HL-60 (cell line): ENCODE measurements at regions not wholly inside any gene's neighbourhood (a gene's known extent, or its start where the extent isn't known, plus 50 kb on each side); places are given as distances from the start of the nearest gene placed in this dataset.

Experiments
- CTCF ChIP-seq: IDR thresholded peaks from one replicate; pipeline ENCODE4 v1.5.1; 2011; ENCODE audit warnings: low read length, control low read depth, inconsistent platforms; ENCODE audit not compliant: insufficient read depth
- REST ChIP-seq: IDR thresholded peaks from 2 replicates; pipeline ENCODE4 v1.6.1; 2012; ENCODE audit warnings: low read depth; ENCODE audit not compliant: insufficient replicate concordance

- TF ChIP-seq CTCF (no peak), REST (no peak)
Observed at GRCh38 chr5:164301708-164302107, 796.3 kb downstream of the MAT2B start.
